HT-29 (cell line): ENCODE measurements at regions not wholly inside any gene's neighbourhood (a gene's known extent, or its start where the extent isn't known, plus 50 kb on each side); places are given as distances from the start of the nearest gene placed in this dataset.

Experiments used
- DNase-seq: peaks from one replicate; pipeline ENCODE4 v3.0.0-alpha.2; 2015; ENCODE audit warnings: low spot score

DNA sequence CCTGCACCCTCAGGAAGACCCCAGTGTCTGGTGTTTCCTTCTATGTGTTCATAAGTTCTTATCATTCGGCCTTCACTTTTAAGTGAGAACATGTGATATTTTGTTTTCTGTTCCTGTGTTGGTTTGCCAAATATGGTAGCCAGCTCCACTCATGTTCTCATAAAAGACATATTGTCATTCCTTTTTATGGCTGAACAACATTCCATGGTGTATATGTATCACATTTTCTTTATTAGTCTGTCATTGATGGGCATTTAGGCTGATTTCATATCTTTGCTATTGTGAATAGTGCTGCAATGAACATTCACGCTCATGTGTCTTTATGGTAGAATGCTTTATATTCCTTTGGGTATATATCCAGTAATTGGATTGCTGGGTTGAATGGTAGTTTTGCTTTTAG lies 645.1 kb downstream of the SLC16A7 start:
- no peak for DNase-seq

DNA sequence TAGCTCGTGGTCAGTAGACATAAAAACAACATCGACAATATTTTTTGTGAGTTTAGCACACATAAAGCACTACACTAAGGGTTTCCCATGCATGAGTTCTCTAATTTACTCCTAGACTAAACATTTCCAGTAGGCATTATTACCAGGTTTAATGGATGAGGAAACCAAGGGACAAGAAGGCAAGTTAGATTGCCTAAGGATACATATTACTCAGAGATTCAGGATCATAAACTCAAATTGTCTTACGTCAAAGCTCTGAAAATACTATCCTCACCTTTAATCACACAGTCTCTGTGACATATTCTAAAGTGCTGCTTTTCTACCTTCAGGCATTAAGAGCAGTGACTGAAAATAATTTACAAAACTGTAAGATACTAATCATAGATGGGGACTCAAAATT lies 655.3 kb downstream of the SLC16A7 start:
- DNase-seq = no peak

- no peak for DNase-seq
Measured at GRCh38 chr12:60252359-60253096, 656.7 kb downstream of the SLC16A7 start.

- no peak for DNase-seq
Measured at GRCh38 chr12:60255044-60255443, 659.2 kb downstream of the SLC16A7 start.

DNA sequence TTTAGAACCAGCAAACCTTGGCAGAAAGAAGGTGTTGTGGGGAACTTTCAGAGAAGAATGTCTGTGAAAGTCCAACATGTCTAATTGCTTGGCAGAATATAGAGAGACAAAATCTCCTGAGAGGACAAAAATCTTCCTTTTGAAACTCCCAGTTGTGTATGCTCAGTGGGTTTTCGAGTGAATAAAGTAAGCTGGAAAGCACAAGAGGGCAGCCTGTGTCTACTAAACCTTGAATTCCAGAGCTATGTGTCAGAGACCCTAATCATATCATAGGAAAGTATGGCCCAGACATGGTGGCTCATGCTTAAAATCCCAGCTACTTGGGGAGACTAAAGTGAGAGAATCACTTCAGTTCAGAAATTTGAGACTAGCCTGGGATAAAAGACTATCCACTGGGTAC lies 661.2 kb downstream of the SLC16A7 start:
- DNase-seq = peak; percentile 50

DNA sequence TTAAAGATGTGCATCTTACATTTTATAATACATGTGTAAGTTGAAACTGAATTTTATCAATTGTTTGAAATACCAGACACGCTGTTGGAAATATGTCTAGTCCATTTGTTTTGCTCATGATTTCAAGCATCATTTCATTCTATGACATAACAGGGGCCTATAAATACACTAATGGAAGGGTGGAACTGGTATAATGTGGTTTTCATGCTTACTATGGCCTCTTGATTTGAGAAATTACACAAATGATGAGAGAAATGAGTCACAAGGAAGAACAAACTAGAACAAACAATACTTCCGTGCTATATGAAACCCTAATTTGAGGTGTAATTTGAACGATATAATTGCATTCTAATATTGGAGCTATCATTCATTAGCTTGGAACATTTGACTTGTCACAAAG lies 663.4 kb downstream of the SLC16A7 start:
- DNase-seq = no peak

GRCh38 chr12:60262378-60262777 lies 666.5 kb downstream of the SLC16A7 start:
- no peak for DNase-seq

- DNase-seq = no peak
Measured at GRCh38 chr12:60263161-60263560, 667.3 kb downstream of the SLC16A7 start.

DNA sequence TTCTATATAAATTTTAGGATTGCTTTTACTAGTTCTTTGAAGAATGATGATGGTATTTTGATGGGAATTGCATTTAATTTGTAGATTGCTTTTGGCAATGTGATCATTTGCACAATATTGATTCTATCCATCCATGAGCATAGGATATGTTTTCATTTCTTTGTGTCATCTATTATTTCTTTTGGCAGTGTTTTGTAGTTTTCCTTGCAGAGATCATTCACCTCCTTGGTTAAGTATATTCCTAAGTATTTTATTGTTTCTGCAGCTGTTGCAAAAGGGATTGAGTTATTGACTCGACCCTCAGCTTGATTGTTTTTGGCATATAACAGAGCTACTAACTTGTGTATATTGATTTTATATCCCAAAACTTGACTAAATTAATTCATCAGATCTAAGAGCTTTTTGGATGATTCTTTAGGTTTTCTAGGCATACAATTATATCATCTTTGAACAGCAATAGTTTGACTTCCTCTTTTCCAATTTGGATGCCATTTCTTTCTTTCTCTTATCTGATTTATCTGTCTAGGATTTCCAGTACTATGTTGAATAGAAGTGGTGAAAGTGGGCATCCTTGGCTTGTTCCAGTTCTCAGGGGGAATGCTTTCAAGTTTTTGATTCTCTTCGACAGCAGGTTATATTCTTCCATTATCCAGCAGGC lies 668.1 kb downstream of the SLC16A7 start:
- no peak for DNase-seq

GRCh38 chr12:60265741-60266140 lies 669.9 kb downstream of the SLC16A7 start:
- peak; percentile 13 for DNase-seq

DNA sequence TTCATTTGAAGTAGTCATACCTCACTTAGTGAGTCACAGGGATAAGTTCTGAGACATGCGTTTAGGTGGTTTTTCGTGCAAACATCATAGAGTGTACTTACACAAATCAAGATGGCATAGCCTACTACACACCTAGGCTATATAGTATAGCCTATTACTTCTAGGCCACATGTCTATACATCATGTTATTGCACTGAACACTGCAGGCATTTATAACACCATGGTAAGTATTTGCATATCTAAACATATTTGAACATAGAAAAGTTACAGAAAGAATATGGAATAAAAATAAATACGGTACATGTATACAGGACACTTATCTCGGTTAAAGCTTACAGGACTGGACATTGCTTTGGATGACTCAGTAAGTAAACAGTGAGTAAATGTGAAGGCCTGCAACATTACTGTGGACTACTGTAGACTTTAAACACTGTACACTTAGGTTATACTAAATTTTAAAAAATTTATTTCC lies 670.6 kb downstream of the SLC16A7 start:
- DNase-seq = peak; percentile 79

GRCh38 chr12:60269611-60270269 lies 673.9 kb downstream of the SLC16A7 start:
- DNase-seq = no peak

DNA sequence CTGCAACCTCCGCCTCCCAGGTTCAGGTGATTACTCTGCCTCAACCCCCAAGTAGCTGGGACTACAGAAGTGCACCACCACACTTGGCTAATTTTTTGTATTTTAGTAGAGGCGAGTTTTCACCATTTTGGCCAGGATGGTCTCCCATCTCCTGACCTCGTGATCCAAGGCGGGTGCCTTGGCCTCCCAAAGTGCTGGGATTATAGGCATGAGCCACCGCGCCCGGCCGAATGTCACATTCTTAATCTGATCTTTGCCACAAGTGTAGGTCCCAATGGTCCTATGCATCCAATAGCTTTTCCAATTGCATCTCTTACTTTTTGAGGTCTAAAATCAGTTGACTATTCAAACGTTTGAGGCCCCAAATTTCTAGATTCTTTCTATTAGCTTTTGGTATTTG lies 676.0 kb downstream of the SLC16A7 start:
- no peak for DNase-seq

DNA sequence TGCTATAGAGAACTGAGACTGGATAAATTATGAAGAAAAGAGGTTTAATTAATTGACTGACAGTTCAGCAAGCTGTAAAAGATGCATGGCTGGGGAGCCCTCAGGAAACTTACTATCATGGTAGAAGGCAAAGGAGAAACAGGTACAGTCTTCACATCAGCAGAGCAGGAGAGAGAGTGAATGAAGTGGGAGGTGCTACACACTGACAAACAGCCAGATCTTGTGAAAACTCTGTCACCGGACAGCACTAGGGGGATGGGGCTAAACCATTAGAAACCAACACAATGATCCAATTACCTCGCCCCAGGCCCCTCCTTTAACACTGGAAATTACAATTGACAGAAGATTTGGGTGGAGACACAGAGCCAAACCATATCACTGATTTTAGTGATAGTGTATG lies 682.4 kb downstream of the SLC16A7 start:
- DNase-seq = no peak

GRCh38 chr12:60279221-60279620 lies 683.4 kb downstream of the SLC16A7 start:
- DNase-seq = no peak

GRCh38 chr12:60281522-60281921 lies 685.7 kb downstream of the SLC16A7 start:
- DNase-seq = no peak

DNA sequence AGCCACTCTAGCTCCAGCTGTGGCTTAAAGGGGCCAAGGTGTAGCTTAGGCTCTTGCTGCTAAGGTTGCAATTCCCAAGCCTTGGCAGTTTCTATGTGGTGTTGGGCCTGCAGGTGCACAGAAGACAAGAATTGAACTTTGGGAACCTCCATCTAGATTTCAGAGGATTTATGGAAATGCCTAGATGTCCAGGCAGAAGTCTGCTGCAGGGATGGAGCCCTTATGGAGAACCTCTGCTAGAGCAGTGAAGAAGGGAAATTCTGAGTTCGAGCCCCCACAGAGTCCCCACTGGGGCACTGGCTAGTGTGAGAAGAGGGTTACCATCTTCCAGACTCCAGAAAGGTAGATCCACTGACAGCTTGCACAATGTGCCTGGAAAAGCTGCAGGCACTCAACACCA lies 694.7 kb downstream of the SLC16A7 start:
- DNase-seq = no peak

- DNase-seq = no peak
Measured at GRCh38 chr12:60308366-60308991, 712.6 kb downstream of the SLC16A7 start.

DNA sequence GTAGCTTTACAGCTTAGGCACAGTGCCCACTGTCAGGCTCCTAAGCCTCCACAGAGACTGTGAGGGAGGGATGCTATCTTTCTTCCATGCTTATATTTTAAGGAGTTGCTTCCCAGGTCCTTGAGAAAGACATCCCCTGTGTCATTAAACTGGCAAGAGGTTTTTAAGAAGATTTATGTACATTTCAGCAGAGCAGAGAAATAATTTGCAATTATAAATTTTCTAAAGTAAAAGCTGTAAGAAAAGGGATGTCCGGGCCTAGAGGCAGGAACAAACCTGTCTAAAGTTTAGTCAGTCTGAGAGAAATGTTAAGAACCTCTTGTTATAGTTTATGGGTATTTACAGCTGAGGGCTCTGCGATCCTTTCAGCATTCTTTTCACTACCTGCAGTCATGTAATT lies 716.1 kb downstream of the SLC16A7 start:
- no peak for DNase-seq

GRCh38 chr12:60317361-60317760 lies 721.5 kb downstream of the SLC16A7 start:
- no peak for DNase-seq

DNA sequence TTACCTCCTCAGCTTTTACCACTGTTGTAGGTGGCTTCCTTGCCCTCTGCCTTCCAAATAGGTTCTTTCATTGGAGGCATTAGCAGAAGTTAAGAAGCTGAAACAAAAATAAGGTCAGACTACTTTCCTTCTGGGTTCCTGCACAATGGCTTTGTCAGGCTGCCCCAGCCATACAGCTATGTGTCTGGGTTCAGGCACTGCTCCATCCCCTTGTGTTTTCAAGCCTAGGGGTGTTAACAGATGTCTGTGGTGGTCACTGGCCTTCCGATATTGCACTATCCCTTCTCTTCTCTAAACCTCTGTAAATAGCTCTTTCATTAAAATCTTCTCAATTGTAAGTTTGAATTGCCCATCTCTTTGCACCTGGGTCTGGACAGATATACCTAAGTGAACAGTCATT lies 728.9 kb downstream of the SLC16A7 start:
- DNase-seq = no peak

GRCh38 chr12:60333461-60333860 lies 737.6 kb downstream of the SLC16A7 start:
- DNase-seq = peak; percentile 4
